GM18909 (cell line): ENCODE measurements at regions not wholly inside any gene's neighbourhood (a gene's known extent, or its start where the extent isn't known, plus 50 kb on each side); places are given as distances from the start of the nearest gene placed in this dataset.

Source experiments
- ATAC-seq: cut with Tn5 transposase; IDR thresholded peaks from one replicate; pipeline ENCODE4 v1.9.1; 2021; ENCODE audit warnings: mild to moderate bottlenecking; ENCODE audit not compliant: unreplicated experiment, poor library complexity

GRCh38 chr11:24286238-24286637 lies 210.6 kb upstream of the LUZP2 start:
- no peak for ATAC-seq

GRCh38 chr11:24289301-24289700 lies 207.6 kb upstream of the LUZP2 start:
- ATAC-seq, result no peak

- ATAC-seq, result no peak
Measured at GRCh38 chr11:24293964-24294363, 202.9 kb upstream of the LUZP2 start.

GRCh38 chr11:24295360-24295759 lies 201.5 kb upstream of the LUZP2 start:
- no peak for ATAC-seq

GRCh38 chr11:24297461-24297860 lies 199.4 kb upstream of the LUZP2 start:
- ATAC-seq, result no peak

GRCh38 chr11:24298146-24298545 lies 198.7 kb upstream of the LUZP2 start:
- ATAC-seq, result no peak

GRCh38 chr11:24311974-24312373 lies 184.9 kb upstream of the LUZP2 start:
- ATAC-seq, result no peak

GRCh38 chr11:24312464-24313238 lies 184.2 kb upstream of the LUZP2 start:
- ATAC-seq, result no peak

GRCh38 chr11:24321229-24321628 lies 175.6 kb upstream of the LUZP2 start:
- ATAC-seq, result no peak

GRCh38 chr11:24324211-24324610 lies 172.6 kb upstream of the LUZP2 start:
- no peak for ATAC-seq

GRCh38 chr11:24344222-24344621 lies 152.6 kb upstream of the LUZP2 start:
- no peak for ATAC-seq

GRCh38 chr11:24348908-24349307 lies 147.9 kb upstream of the LUZP2 start:
- ATAC-seq, result no peak

- ATAC-seq, result no peak
Measured at GRCh38 chr11:24351179-24351578, 145.7 kb upstream of the LUZP2 start.

GRCh38 chr11:24356501-24356900 lies 140.4 kb upstream of the LUZP2 start:
- no peak for ATAC-seq

- ATAC-seq, result no peak
Measured at GRCh38 chr11:24357620-24358410, 139.0 kb upstream of the LUZP2 start.

- ATAC-seq, result no peak
Measured at GRCh38 chr11:24372491-24372890, 124.4 kb upstream of the LUZP2 start.

- ATAC-seq, result no peak
Measured at GRCh38 chr11:24373516-24373915, 123.3 kb upstream of the LUZP2 start.

- no peak for ATAC-seq
Measured at GRCh38 chr11:24375351-24375750, 121.5 kb upstream of the LUZP2 start.

GRCh38 chr11:24375931-24376330 lies 120.9 kb upstream of the LUZP2 start:
- ATAC-seq, result no peak

- no peak for ATAC-seq
Measured at GRCh38 chr11:24383137-24383536, 113.7 kb upstream of the LUZP2 start.

- ATAC-seq, result no peak
Measured at GRCh38 chr11:24384240-24384639, 112.6 kb upstream of the LUZP2 start.
